PC-3 (cell line): ENCODE measurements at regions not wholly inside any gene's neighbourhood (a gene's known extent, or its start where the extent isn't known, plus 50 kb on each side); places are given as distances from the start of the nearest gene placed in this dataset.

Experiments used
- EZH2phosphoT487 ChIP-seq: fragments of 300-600 bp; sonication (generic); IDR thresholded peaks from 2 replicates; pipeline ENCODE4 v1.6.1; 2018; ENCODE audit warnings: mild to moderate bottlenecking, antibody characterized with exemption, low read length, borderline replicate concordance
- TF ChIP-seq, protein P1 (sequence below): fragments of 300-600 bp; sonication (generic); conservative IDR thresholded peaks from 2 replicates; pipeline ENCODE4 v1.5.1; 2017; ENCODE audit warnings: antibody characterized with exemption, low read depth, mild to moderate bottlenecking, low read length

DNA sequence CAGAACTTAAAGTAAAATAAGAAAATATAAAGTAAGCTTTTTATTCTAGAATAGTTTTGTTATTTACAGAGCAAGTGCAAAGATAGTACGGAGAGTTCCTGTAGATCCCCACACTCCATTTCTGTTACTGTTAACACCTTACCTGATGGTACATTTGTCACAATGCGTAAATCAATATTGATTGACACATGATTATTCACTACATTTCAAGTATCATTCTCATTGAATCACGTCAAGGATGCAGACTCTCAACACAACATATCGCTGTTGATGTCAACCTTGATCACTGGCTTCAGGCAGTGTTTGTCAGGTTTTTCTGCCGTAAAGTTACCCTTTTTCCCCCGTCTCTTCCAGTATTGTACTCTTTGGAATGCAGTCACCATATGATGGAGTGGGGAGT, 64.2 kb upstream of the WSCD1 start:
- TF ChIP-seq, protein P1, sequence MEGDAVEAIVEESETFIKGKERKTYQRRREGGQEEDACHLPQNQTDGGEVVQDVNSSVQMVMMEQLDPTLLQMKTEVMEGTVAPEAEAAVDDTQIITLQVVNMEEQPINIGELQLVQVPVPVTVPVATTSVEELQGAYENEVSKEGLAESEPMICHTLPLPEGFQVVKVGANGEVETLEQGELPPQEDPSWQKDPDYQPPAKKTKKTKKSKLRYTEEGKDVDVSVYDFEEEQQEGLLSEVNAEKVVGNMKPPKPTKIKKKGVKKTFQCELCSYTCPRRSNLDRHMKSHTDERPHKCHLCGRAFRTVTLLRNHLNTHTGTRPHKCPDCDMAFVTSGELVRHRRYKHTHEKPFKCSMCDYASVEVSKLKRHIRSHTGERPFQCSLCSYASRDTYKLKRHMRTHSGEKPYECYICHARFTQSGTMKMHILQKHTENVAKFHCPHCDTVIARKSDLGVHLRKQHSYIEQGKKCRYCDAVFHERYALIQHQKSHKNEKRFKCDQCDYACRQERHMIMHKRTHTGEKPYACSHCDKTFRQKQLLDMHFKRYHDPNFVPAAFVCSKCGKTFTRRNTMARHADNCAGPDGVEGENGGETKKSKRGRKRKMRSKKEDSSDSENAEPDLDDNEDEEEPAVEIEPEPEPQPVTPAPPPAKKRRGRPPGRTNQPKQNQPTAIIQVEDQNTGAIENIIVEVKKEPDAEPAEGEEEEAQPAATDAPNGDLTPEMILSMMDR: no peak
- TF ChIP-seq EZH2phosphoT487: no peak
